H1 (cell line): ENCODE measurements at regions not wholly inside any gene's neighbourhood (a gene's known extent, or its start where the extent isn't known, plus 50 kb on each side); places are given as distances from the start of the nearest gene placed in this dataset.

Source experiments
- CBX5 ChIP-seq: fragments of 300-800, 300-1000 bp; sonication (generic); IDR thresholded peaks from 2 replicates; pipeline ENCODE4 v1.7.1; 2016; ENCODE audit warnings: antibody characterized with exemption, low read length, low read depth
- EP300 ChIP-seq, 2 experiments: IDR thresholded peaks; 1 replicate in 1 of 2; 2 replicates in 1 of 2; pipeline ENCODE4 v1.6.1; 2011 to 2012; ENCODE audit warnings: low read depth in 2 of 2, low read length in 2 of 2, mild to moderate bottlenecking in 2 of 2, borderline replicate concordance in 1 of 2, inconsistent platforms in 1 of 2, moderate library complexity in 1 of 2
- HDAC2 ChIP-seq, 2 experiments: fragments of 300-600 bp in 1 of 2; sonication (generic) in 1 of 2; IDR thresholded peaks; 2 replicates each; pipeline ENCODE4 v1.6.1; 2011 to 2012; ENCODE audit warnings: low read depth in 2 of 2, low read length in 2 of 2, mild to moderate bottlenecking in 2 of 2, moderate library complexity in 2 of 2, borderline replicate concordance in 1 of 2, inconsistent platforms in 1 of 2
- POLR2A ChIP-seq, 2 experiments: IDR thresholded peaks; 1 replicate in 1 of 2; 2 replicates in 1 of 2; pipeline ENCODE4 v1.6.1; 2011; ENCODE audit warnings: low read depth in 2 of 2, low read length in 2 of 2, mild to moderate bottlenecking in 2 of 2; ENCODE audit errors: control extremely low read depth in 1 of 2
- POLR2AphosphoS5 ChIP-seq: IDR thresholded peaks from 2 replicates; pipeline ENCODE4 v1.6.1; 2011; ENCODE audit warnings: low read depth, low read length
- POU5F1 ChIP-seq: IDR thresholded peaks from 2 replicates; pipeline ENCODE4 v1.6.1; 2011; ENCODE audit warnings: low read depth, mild to moderate bottlenecking, low read length, moderate library complexity
- RAD21 ChIP-seq, 2 experiments: IDR thresholded peaks in 1 of 2; conservative IDR thresholded peaks in 1 of 2; 2 replicates each; pipeline ENCODE4 v1.6.1; 2011; ENCODE audit warnings: low read depth in 2 of 2, low read length in 2 of 2, improper control_type of control experiment in 1 of 2, inconsistent platforms in 1 of 2, mild to moderate bottlenecking in 1 of 2, moderate library complexity in 1 of 2
- RFX5 ChIP-seq: IDR thresholded peaks from 2 replicates; pipeline ENCODE4 v1.6.1; 2011; ENCODE audit warnings: low read depth, low read length, improper control_type of control experiment, borderline replicate concordance
- SIN3A ChIP-seq, 2 experiments: IDR thresholded peaks in 1 of 2; conservative IDR thresholded peaks in 1 of 2; 2 replicates each; pipeline ENCODE4 v1.6.1; 2011 to 2012; ENCODE audit warnings: low read length in 2 of 2, improper control_type of control experiment in 1 of 2, low read depth in 1 of 2, mild to moderate bottlenecking in 1 of 2
- TAF1 ChIP-seq: IDR thresholded peaks from 2 replicates; pipeline ENCODE4 v1.6.1; 2011; ENCODE audit warnings: mild to moderate bottlenecking, low read depth, low read length
- ZNF274 ChIP-seq: IDR thresholded peaks from 2 replicates; pipeline ENCODE4 v1.7.0; 2012; ENCODE audit warnings: low read length, borderline replicate concordance; ENCODE audit errors: extremely low read depth
- TF ChIP-seq, protein P1 (sequence below), 3 experiments: IDR thresholded peaks; 1 replicate in 2 of 3; 2 replicates in 1 of 3; pipeline versions ENCODE4 v1.5.1 to v1.6.1; 2011; ENCODE audit warnings: low read length in 3 of 3, mild to moderate bottlenecking in 3 of 3, inconsistent platforms in 2 of 3, low read depth in 1 of 3, moderate library complexity in 1 of 3; ENCODE audit not compliant: insufficient read depth in 1 of 3; ENCODE audit errors: control extremely low read depth in 1 of 3

- TF ChIP-seq SIN3A (conservative IDR thresholded peaks at IDR 0.05 in 1 of 2, IDR thresholded peaks at IDR 0.05 in 1 of 2; ENCODE audit: low read depth in 1 of 2, low read length in 2 of 2) (no peak), CBX5 (no peak), HDAC2 (IDR thresholded peaks at IDR 0.05; ENCODE audit: borderline replicate concordance in 1 of 2, low read depth in 2 of 2, low read length in 2 of 2) (no peak), EP300 (IDR thresholded peaks at IDR 0.05; ENCODE audit: borderline replicate concordance in 1 of 2, low read depth in 2 of 2, low read length in 2 of 2) (no peak), POU5F1 (no peak), POLR2A (IDR thresholded peaks at IDR 0.05; ENCODE audit: control extremely low read depth in 1 of 2, low read depth in 2 of 2, low read length in 2 of 2) (no peak), RFX5 (no peak), RAD21 (IDR thresholded peaks at IDR 0.05 in 1 of 2, conservative IDR thresholded peaks at IDR 0.05 in 1 of 2; ENCODE audit: low read depth in 2 of 2, low read length in 2 of 2) (no peak), TAF1 (no peak), POLR2AphosphoS5 (no peak), ZNF274 (no peak)
- TF ChIP-seq, protein P1, sequence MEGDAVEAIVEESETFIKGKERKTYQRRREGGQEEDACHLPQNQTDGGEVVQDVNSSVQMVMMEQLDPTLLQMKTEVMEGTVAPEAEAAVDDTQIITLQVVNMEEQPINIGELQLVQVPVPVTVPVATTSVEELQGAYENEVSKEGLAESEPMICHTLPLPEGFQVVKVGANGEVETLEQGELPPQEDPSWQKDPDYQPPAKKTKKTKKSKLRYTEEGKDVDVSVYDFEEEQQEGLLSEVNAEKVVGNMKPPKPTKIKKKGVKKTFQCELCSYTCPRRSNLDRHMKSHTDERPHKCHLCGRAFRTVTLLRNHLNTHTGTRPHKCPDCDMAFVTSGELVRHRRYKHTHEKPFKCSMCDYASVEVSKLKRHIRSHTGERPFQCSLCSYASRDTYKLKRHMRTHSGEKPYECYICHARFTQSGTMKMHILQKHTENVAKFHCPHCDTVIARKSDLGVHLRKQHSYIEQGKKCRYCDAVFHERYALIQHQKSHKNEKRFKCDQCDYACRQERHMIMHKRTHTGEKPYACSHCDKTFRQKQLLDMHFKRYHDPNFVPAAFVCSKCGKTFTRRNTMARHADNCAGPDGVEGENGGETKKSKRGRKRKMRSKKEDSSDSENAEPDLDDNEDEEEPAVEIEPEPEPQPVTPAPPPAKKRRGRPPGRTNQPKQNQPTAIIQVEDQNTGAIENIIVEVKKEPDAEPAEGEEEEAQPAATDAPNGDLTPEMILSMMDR (IDR thresholded peaks at IDR 0.05; ENCODE audit: control extremely low read depth in 1 of 3, insufficient read depth in 1 of 3, low read depth in 1 of 3, low read length in 3 of 3): no peak
Observed at GRCh38 chr1:30348147-30348546, 375.2 kb downstream of the MATN1 start.
